ENCODE measurements at regions not wholly inside any gene's neighbourhood (a gene's known extent, or its start where the extent isn't known, plus 50 kb on each side); places are given as distances from the start of the nearest gene placed in this dataset.

DNA sequence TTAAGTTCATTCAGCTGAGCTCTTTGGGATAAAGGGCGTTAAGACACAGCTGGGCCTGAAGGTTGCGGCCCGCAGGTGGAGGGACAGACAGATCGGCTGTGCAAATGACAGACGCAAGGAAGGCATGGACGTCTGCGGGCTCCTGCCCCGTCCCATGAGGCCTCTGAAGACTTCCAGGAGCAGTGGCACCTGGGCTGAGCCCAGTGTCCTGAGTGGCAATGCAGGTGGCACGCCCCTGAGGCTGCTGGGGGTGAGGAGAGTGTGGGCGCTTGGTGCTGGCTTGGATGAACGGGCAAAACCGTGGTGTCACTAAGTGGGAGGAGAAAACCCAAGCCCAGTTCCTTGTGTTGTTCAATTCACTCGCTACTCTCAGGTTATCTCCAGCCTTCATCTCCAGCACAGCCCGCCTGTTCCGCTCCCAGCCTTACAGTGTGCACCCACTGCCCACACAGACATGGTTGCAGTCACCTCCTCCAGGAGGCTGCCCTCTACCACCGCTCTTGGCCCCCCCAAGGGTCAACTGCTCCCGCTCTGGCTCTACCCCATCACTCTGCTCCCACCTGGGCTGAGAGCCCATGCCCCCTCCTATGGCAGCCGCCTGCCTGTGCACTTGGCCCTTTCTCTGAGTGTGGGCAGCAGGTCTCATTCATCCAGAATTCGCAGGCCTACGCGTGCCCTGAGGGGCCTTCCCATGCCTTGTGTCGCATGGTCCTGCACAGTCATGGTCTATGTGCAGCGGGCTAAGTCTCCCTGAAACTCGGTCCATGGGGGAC, 50.3 kb downstream of the PTGR3 start:
- Histone ChIP-seq H3K9me3 (no peaks in the 10 kb centered on the region), H3K4me1 (no peaks in the 10 kb centered on the region), H3K4me3 (no peak overlapping the region), H3K27ac (no peak overlapping the region), H3K27me3 (no peaks in the 10 kb centered on the region), H3K36me3 (no peaks in the 10 kb centered on the region)
- TF ChIP-seq, protein P1, sequence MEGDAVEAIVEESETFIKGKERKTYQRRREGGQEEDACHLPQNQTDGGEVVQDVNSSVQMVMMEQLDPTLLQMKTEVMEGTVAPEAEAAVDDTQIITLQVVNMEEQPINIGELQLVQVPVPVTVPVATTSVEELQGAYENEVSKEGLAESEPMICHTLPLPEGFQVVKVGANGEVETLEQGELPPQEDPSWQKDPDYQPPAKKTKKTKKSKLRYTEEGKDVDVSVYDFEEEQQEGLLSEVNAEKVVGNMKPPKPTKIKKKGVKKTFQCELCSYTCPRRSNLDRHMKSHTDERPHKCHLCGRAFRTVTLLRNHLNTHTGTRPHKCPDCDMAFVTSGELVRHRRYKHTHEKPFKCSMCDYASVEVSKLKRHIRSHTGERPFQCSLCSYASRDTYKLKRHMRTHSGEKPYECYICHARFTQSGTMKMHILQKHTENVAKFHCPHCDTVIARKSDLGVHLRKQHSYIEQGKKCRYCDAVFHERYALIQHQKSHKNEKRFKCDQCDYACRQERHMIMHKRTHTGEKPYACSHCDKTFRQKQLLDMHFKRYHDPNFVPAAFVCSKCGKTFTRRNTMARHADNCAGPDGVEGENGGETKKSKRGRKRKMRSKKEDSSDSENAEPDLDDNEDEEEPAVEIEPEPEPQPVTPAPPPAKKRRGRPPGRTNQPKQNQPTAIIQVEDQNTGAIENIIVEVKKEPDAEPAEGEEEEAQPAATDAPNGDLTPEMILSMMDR (IDR thresholded peaks at IDR 0.05) = no peak
- intact Hi-C loops (cut with DNase I) = no loop called here
- no peak for ATAC-seq
- DNase-seq = no peak

- H3K36me3 ChIP-seq = no peaks in the 10 kb centered on the region
- no peak for DNase-seq
- intact Hi-C loops (cut with DNase I) = no loop called here
- H3K9me3 ChIP-seq = no peaks in the 10 kb centered on the region
- H3K4me3 ChIP-seq = no peak overlapping the region
- no peak overlapping the region for H3K27ac ChIP-seq
- no peaks in the 10 kb centered on the region for H3K4me1 ChIP-seq
- no peaks in the 10 kb centered on the region for H3K27me3 ChIP-seq
- TF ChIP-seq, protein P1 (IDR thresholded peaks at IDR 0.05) = no peak
- no peak for ATAC-seq
These were observed 51.1 kb downstream of the PTGR3 start for GRCh38 chr18:75157851-75158250.

- no peaks in the 10 kb centered on the region for H3K36me3 ChIP-seq
- H3K4me3 ChIP-seq = no peak overlapping the region
- intact Hi-C loops (cut with DNase I) = no loop called here
- no peak for ATAC-seq
- TF ChIP-seq, protein P1 (IDR thresholded peaks at IDR 0.05) = no peak
- no peaks in the 10 kb centered on the region for H3K4me1 ChIP-seq
- H3K27me3 ChIP-seq = no peaks in the 10 kb centered on the region
- DNase-seq = no peak
- no peak overlapping the region for H3K27ac ChIP-seq
- H3K9me3 ChIP-seq = no peaks in the 10 kb centered on the region
These were observed 51.6 kb downstream of the PTGR3 start for GRCh38 chr18:75157381-75157780.

DNA sequence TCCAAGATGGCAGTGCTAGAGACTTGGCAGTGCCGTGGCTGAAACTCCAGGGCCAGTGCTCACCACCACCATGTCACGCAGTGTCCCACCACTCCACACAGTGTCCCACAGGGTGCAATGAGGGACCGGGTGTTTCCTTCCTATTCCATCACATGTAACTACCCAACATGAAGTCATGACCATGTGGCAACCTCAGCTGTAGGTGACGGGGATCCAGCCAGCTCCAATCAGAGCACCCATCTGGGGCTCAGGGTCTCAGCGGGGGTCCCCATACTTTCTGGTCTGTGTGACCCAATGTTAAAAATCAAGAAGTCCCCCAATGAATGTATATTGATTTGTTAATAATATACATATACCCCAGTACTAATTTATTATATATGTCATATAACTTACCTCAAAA, 52.1 kb downstream of the PTGR3 start:
- no peaks in the 10 kb centered on the region for H3K27me3 ChIP-seq
- no peaks in the 10 kb centered on the region for H3K9me3 ChIP-seq
- intact Hi-C loops (cut with DNase I) = no loop called here
- TF ChIP-seq, protein P1 (IDR thresholded peaks at IDR 0.05) = no peak
- ATAC-seq = no peak
- no peak for DNase-seq
- no peaks in the 10 kb centered on the region for H3K4me1 ChIP-seq
- H3K4me3 ChIP-seq = no peak overlapping the region
- no peaks in the 10 kb centered on the region for H3K36me3 ChIP-seq
- H3K27ac ChIP-seq = no peak overlapping the region

- no peak for ATAC-seq
- Histone ChIP-seq H3K27me3 (no peaks in the 10 kb centered on the region), H3K4me3 (no peak overlapping the region), H3K9me3 (peaks cover 4% of the 10 kb centered on the region), H3K27ac (no peak overlapping the region), H3K36me3 (no peaks in the 10 kb centered on the region), H3K4me1 (no peaks in the 10 kb centered on the region)
- TF ChIP-seq, protein P1 (IDR thresholded peaks at IDR 0.05) = no peak
- intact Hi-C loops (cut with DNase I) = no loop called here
- DNase-seq = no peak
These were observed 52.7 kb downstream of the PTGR3 start for GRCh38 chr18:75156139-75156750.
